ENCODE measurements at regions not wholly inside any gene's neighbourhood (a gene's known extent, or its start where the extent isn't known, plus 50 kb on each side); places are given as distances from the start of the nearest gene placed in this dataset.

DNA sequence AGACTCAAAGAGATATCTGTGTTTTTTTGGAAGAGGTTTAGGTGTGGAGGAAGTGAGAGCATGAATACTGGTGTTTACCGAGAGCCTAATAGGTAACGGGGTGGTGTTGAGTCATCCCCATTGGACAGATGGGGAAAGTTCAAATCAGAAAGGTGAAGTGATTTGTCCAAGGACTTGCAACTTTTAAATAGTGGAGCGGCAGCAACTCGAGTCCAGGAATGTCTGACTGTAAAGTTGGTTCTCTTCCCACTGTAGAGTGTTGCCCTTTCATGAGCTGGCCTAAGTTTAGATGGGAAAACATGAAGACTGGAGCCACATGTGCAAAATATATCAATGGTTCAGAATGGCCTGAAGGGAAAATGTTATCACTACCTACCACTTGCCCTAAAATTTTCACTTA, 125.7 kb downstream of the LYPLAL1 start:
- Mint-ChIP-seq H3K36me3 (ENCODE audit: low read depth) (no peaks in the 10 kb centered on the region), H3K27me3 (ENCODE audit: insufficient read depth) (no peaks in the 10 kb centered on the region), H3K27ac (no peak overlapping the region), H3K9me3 (no peaks in the 10 kb centered on the region), H3K4me1 (no peaks in the 10 kb centered on the region), H3K4me3 (no peak overlapping the region)
- peaks cover 4% of the 10 kb centered on the region for H3K4me1 ChIP-seq (ENCODE audit: control insufficient read depth, insufficient read depth, low read length)
- H3K9ac ChIP-seq (ENCODE audit: extremely low read depth, low read length, poor library complexity, severe bottlenecking), result no peak overlapping the region
- no peaks in the 10 kb centered on the region for H3K36me3 ChIP-seq (ENCODE audit: control insufficient read depth, insufficient read depth, low read length)
- no peak overlapping the region for H3K27ac ChIP-seq (ENCODE audit: low read depth, low read length)
- no peak overlapping the region for H3K4me3 ChIP-seq (ENCODE audit: low read length)
- no peak for DNase-seq
- WGBS, 2 experiments (ENCODE audit: insufficient coverage in 1 of 2, insufficient read length in 1 of 2), result 95 to 97% methylated on average over 4 of the region's 4 CpGs
- TF ChIP-seq, protein P1, sequence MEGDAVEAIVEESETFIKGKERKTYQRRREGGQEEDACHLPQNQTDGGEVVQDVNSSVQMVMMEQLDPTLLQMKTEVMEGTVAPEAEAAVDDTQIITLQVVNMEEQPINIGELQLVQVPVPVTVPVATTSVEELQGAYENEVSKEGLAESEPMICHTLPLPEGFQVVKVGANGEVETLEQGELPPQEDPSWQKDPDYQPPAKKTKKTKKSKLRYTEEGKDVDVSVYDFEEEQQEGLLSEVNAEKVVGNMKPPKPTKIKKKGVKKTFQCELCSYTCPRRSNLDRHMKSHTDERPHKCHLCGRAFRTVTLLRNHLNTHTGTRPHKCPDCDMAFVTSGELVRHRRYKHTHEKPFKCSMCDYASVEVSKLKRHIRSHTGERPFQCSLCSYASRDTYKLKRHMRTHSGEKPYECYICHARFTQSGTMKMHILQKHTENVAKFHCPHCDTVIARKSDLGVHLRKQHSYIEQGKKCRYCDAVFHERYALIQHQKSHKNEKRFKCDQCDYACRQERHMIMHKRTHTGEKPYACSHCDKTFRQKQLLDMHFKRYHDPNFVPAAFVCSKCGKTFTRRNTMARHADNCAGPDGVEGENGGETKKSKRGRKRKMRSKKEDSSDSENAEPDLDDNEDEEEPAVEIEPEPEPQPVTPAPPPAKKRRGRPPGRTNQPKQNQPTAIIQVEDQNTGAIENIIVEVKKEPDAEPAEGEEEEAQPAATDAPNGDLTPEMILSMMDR (conservative IDR thresholded peaks at IDR 0.05), result no peak
- H3K27me3 ChIP-seq (ENCODE audit: control insufficient read depth, insufficient read depth, low read length, poor library complexity, severe bottlenecking), result no peaks in the 10 kb centered on the region
- H3K9me3 ChIP-seq (ENCODE audit: control insufficient read depth, low read length), result no peaks in the 10 kb centered on the region

DNA sequence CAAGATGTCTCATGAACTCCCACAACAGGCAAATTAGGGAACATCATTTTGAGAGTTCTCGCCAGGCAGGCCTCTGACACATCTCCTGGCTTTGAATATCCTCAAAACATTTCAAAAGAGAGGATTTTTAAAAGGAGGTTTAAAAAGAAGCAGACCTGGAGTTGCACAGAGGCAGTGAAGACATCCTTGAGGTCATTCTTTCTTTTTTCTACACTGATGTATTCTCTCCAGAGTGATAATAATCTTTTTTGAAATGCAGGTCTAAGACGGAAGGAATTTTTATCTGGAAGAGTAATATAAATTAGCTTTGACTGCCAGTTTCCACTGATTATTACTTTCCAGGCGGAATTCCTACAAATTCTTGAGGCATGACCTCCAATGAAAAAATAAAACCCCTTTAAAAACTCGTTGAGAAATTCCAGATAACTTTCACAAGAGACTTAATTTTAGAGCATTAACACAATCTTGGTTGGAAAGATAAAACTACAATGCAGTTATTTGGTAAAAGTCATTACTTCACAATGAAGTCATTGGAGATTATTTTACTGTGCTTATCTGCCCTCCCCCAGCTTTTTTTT, 125.0 kb downstream of the LYPLAL1 start:
- Histone ChIP-seq H3K9me3 (ENCODE audit: control insufficient read depth, low read length) (no peaks in the 10 kb centered on the region), H3K27ac (ENCODE audit: low read depth, low read length) (no peak overlapping the region), H3K27me3 (ENCODE audit: control insufficient read depth, insufficient read depth, low read length, poor library complexity, severe bottlenecking) (no peaks in the 10 kb centered on the region), H3K4me3 (ENCODE audit: low read length) (no peak overlapping the region), H3K36me3 (ENCODE audit: control insufficient read depth, insufficient read depth, low read length) (no peaks in the 10 kb centered on the region), H3K4me1 (ENCODE audit: control insufficient read depth, insufficient read depth, low read length) (peaks cover 4% of the 10 kb centered on the region), H3K9ac (ENCODE audit: extremely low read depth, low read length, poor library complexity, severe bottlenecking) (no peak overlapping the region)
- Mint-ChIP-seq H3K27me3 (ENCODE audit: insufficient read depth) (no peaks in the 10 kb centered on the region), H3K4me3 (no peak overlapping the region), H3K9me3 (no peaks in the 10 kb centered on the region), H3K27ac (no peak overlapping the region), H3K36me3 (ENCODE audit: low read depth) (no peaks in the 10 kb centered on the region), H3K4me1 (no peaks in the 10 kb centered on the region)
- TF ChIP-seq, protein P1 (conservative IDR thresholded peaks at IDR 0.05), result no peak
- WGBS, 2 experiments (ENCODE audit: insufficient coverage in 1 of 2, insufficient read length in 1 of 2), result 79 to 100% methylated on average over 1 to 4 of the region's 4 CpGs
- DNase-seq, result no peak

DNA sequence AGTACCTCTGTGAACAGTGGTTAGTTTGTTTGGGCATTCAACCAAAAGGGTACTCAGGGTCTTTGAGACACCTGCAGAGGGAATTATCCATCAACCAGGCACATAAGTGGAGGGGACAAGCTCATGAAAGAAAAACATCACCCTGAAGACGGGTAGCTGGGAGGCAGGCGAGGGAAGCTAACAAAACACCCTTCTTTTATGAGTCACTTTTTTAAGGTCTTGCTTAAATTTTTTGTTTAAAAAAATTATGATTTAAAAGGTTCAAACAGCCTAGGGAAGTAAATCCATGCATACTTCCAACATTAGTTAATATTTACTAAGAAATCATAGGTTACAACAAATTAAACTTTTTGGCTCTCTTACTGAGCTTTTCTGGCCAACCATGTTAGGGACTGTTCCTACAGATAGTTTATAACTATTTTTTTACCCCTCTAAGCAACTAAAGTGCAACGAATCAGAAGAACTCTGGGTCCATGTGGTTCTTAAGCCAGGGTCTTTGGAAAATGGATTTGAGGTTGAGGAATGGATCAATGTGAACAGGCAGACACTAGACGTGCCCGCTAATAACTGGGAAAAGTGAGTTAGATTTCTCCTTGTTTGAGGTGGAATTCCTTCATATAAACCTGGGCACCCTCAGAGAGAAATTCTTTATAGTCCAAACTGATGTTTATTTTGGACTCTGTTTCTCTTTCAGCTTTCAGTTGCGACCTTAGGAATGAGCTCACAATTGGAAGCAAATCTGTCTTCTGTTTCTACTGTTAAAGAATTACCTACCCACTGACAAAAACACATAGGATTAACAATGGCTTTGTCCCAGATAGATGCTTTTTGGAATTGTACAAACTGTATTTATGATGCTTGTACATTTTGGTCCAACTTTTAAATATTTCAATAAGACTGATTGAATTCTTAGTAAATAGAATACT, 123.0 kb downstream of the LYPLAL1 start:
- H3K4me3 Mint-ChIP-seq, result no peak overlapping the region
- no peak for DNase-seq
- no peak overlapping the region for H3K27ac ChIP-seq (ENCODE audit: low read depth, low read length)
- no peaks in the 10 kb centered on the region for H3K36me3 ChIP-seq (ENCODE audit: control insufficient read depth, insufficient read depth, low read length)
- TF ChIP-seq, protein P1 (conservative IDR thresholded peaks at IDR 0.05), result no peak
- 92 to 100% methylated on average over 2 to 6 of the region's 6 CpGs for WGBS, 2 experiments (ENCODE audit: insufficient coverage in 1 of 2, insufficient read length in 1 of 2)
- H3K9me3 Mint-ChIP-seq, result no peaks in the 10 kb centered on the region
- H3K4me1 ChIP-seq (ENCODE audit: control insufficient read depth, insufficient read depth, low read length), result peaks cover 4% of the 10 kb centered on the region
- H3K9ac ChIP-seq (ENCODE audit: extremely low read depth, low read length, poor library complexity, severe bottlenecking), result no peak overlapping the region
- H3K9me3 ChIP-seq (ENCODE audit: control insufficient read depth, low read length), result no peaks in the 10 kb centered on the region
- no peaks in the 10 kb centered on the region for H3K36me3 Mint-ChIP-seq (ENCODE audit: low read depth)
- no peaks in the 10 kb centered on the region for H3K27me3 Mint-ChIP-seq (ENCODE audit: insufficient read depth)
- H3K27me3 ChIP-seq (ENCODE audit: control insufficient read depth, insufficient read depth, low read length, poor library complexity, severe bottlenecking), result no peaks in the 10 kb centered on the region
- no peak overlapping the region for H3K27ac Mint-ChIP-seq
- no peak overlapping the region for H3K4me3 ChIP-seq (ENCODE audit: low read length)
- H3K4me1 Mint-ChIP-seq, result no peaks in the 10 kb centered on the region
